HG03103 (cell line): ENCODE measurements at regions not wholly inside any gene's neighbourhood (a gene's known extent, or its start where the extent isn't known, plus 50 kb on each side); places are given as distances from the start of the nearest gene placed in this dataset.
"Not testable (repeated sequence)": the region's sequence is repeated elsewhere in the genome, so short reads cannot be mapped to it uniquely, and the experiment has no call there.

Experiments
- ATAC-seq: cut with Tn5 transposase; IDR thresholded peaks from one replicate; pipeline ENCODE4 v1.9.1; 2021; ENCODE audit warnings: low read depth; ENCODE audit not compliant: unreplicated experiment

- ATAC-seq: no peak
Measured at GRCh38 chr10:4602764-4603491, 223.1 kb upstream of the AKR1E2 start.

- no peak for ATAC-seq
Measured at GRCh38 chr10:4599471-4599870, 226.5 kb upstream of the AKR1E2 start.

- not testable (repeated sequence) for ATAC-seq
Measured at GRCh38 chr10:4597898-4598297, 228.1 kb upstream of the AKR1E2 start.

- ATAC-seq: no peak
Measured at GRCh38 chr10:4596951-4597350, 229.1 kb upstream of the AKR1E2 start.

GRCh38 chr10:4595719-4596319 lies 230.2 kb upstream of the AKR1E2 start:
- no peak for ATAC-seq

GRCh38 chr10:4590807-4591206 lies 235.2 kb upstream of the AKR1E2 start:
- no peak for ATAC-seq

GRCh38 chr10:4588824-4589223 lies 237.2 kb upstream of the AKR1E2 start:
- ATAC-seq: no peak

- no peak for ATAC-seq
Measured at GRCh38 chr10:4587466-4587865, 238.5 kb upstream of the AKR1E2 start.

- no peak for ATAC-seq
Measured at GRCh38 chr10:4586776-4587175, 239.2 kb upstream of the AKR1E2 start.

- no peak for ATAC-seq
Measured at GRCh38 chr10:4581929-4582328, 244.1 kb upstream of the AKR1E2 start.

- no peak for ATAC-seq
Measured at GRCh38 chr10:4579844-4580243, 246.2 kb upstream of the AKR1E2 start.

GRCh38 chr10:4576206-4576605 lies 249.8 kb upstream of the AKR1E2 start:
- no peak for ATAC-seq

- no peak for ATAC-seq
Measured at GRCh38 chr10:4569151-4569550, 256.9 kb upstream of the AKR1E2 start.

GRCh38 chr10:4568731-4569130 lies 257.3 kb upstream of the AKR1E2 start:
- no peak for ATAC-seq

GRCh38 chr10:4568086-4568485 lies 257.9 kb upstream of the AKR1E2 start:
- no peak for ATAC-seq

- no peak for ATAC-seq
Measured at GRCh38 chr10:4567637-4568036, 258.4 kb upstream of the AKR1E2 start.

- no peak for ATAC-seq
Measured at GRCh38 chr10:4566011-4566410, 260.0 kb upstream of the AKR1E2 start.

- ATAC-seq: no peak
Measured at GRCh38 chr10:4561296-4561695, 264.7 kb upstream of the AKR1E2 start.

GRCh38 chr10:4557469-4557868 lies 268.5 kb upstream of the AKR1E2 start:
- no peak for ATAC-seq

GRCh38 chr10:4556527-4556926 lies 269.5 kb upstream of the AKR1E2 start:
- no peak for ATAC-seq

GRCh38 chr10:4555920-4556319 lies 270.1 kb upstream of the AKR1E2 start:
- no peak for ATAC-seq

- ATAC-seq: no peak
Measured at GRCh38 chr10:4549139-4549653, 276.8 kb upstream of the AKR1E2 start.
